ENCODE measurements at regions not wholly inside any gene's neighbourhood (a gene's known extent, or its start where the extent isn't known, plus 50 kb on each side); places are given as distances from the start of the nearest gene placed in this dataset.

- Histone ChIP-seq H2AFZ (no peak overlapping the region), H3K4me1 (no peaks in the 10 kb centered on the region), H3K27me3 (ENCODE audit: control insufficient read depth, insufficient read depth, low read length) (no peaks in the 10 kb centered on the region), H3K79me2 (no peaks in the 10 kb centered on the region), H3K9me3 (ENCODE audit: control insufficient read depth, low read length) (no peaks in the 10 kb centered on the region), H3K27ac (no peak overlapping the region), H3K4me2 (ENCODE audit: low read length) (no peak overlapping the region), H3K4me3 (ENCODE audit: low read depth, low read length) (no peak overlapping the region), H3K9ac (no peak overlapping the region), H3K36me3 (ENCODE audit: control insufficient read depth, insufficient read depth, low read length) (no peaks in the 10 kb centered on the region)
- no peak for TF ChIP-seq CTCF (IDR thresholded peaks at IDR 0.05)
Observed at GRCh38 chr18:67961701-67962440, 445.4 kb upstream of the DSEL start.

- no peak for TF ChIP-seq CTCF (IDR thresholded peaks at IDR 0.05)
- H3K4me3 ChIP-seq (ENCODE audit: low read depth, low read length): no peak overlapping the region
- no peaks in the 10 kb centered on the region for H3K27me3 ChIP-seq (ENCODE audit: control insufficient read depth, insufficient read depth, low read length)
- H3K4me1 ChIP-seq: no peaks in the 10 kb centered on the region
- no peak overlapping the region for H3K9ac ChIP-seq
- H3K9me3 ChIP-seq (ENCODE audit: control insufficient read depth, low read length): no peaks in the 10 kb centered on the region
- no peaks in the 10 kb centered on the region for H3K79me2 ChIP-seq
- no peaks in the 10 kb centered on the region for H3K36me3 ChIP-seq (ENCODE audit: control insufficient read depth, insufficient read depth, low read length)
- no peak overlapping the region for H3K27ac ChIP-seq
- no peak overlapping the region for H2AFZ ChIP-seq
- no peak overlapping the region for H3K4me2 ChIP-seq (ENCODE audit: low read length)
Observed at GRCh38 chr18:67957684-67958083, 441.2 kb upstream of the DSEL start.

GRCh38 chr18:67954594-67954993 is 438.1 kb upstream of the DSEL start:
- Histone ChIP-seq H3K27ac (no peak overlapping the region), H3K4me1 (no peaks in the 10 kb centered on the region), H3K9me3 (ENCODE audit: control insufficient read depth, low read length) (no peaks in the 10 kb centered on the region), H2AFZ (no peak overlapping the region), H3K9ac (no peak overlapping the region), H3K4me3 (ENCODE audit: low read depth, low read length) (no peak overlapping the region), H3K36me3 (ENCODE audit: control insufficient read depth, insufficient read depth, low read length) (no peaks in the 10 kb centered on the region), H3K4me2 (ENCODE audit: low read length) (no peak overlapping the region), H3K79me2 (no peaks in the 10 kb centered on the region), H3K27me3 (ENCODE audit: control insufficient read depth, insufficient read depth, low read length) (no peaks in the 10 kb centered on the region)
- TF ChIP-seq CTCF (IDR thresholded peaks at IDR 0.05): no peak

GRCh38 chr18:67951137-67951536 is 434.6 kb upstream of the DSEL start:
- TF ChIP-seq CTCF (IDR thresholded peaks at IDR 0.05): no peak
- Histone ChIP-seq H3K9me3 (ENCODE audit: control insufficient read depth, low read length) (no peaks in the 10 kb centered on the region), H3K27me3 (ENCODE audit: control insufficient read depth, insufficient read depth, low read length) (no peaks in the 10 kb centered on the region), H3K79me2 (no peaks in the 10 kb centered on the region), H3K4me2 (ENCODE audit: low read length) (no peak overlapping the region), H3K4me1 (no peaks in the 10 kb centered on the region), H3K36me3 (ENCODE audit: control insufficient read depth, insufficient read depth, low read length) (no peaks in the 10 kb centered on the region), H3K4me3 (ENCODE audit: low read depth, low read length) (no peak overlapping the region), H3K27ac (no peak overlapping the region), H2AFZ (no peak overlapping the region), H3K9ac (no peak overlapping the region)

GRCh38 chr18:67938660-67939059 is 422.1 kb upstream of the DSEL start:
- no peak overlapping the region for H3K4me2 ChIP-seq (ENCODE audit: low read length)
- no peaks in the 10 kb centered on the region for H3K36me3 ChIP-seq (ENCODE audit: control insufficient read depth, insufficient read depth, low read length)
- no peak overlapping the region for H3K9ac ChIP-seq
- H3K27ac ChIP-seq: no peak overlapping the region
- H3K9me3 ChIP-seq (ENCODE audit: control insufficient read depth, low read length): no peaks in the 10 kb centered on the region
- no peak overlapping the region for H2AFZ ChIP-seq
- H3K27me3 ChIP-seq (ENCODE audit: control insufficient read depth, insufficient read depth, low read length): no peaks in the 10 kb centered on the region
- no peak overlapping the region for H3K4me3 ChIP-seq (ENCODE audit: low read depth, low read length)
- H3K79me2 ChIP-seq: no peaks in the 10 kb centered on the region
- TF ChIP-seq CTCF (IDR thresholded peaks at IDR 0.05): no peak
- no peaks in the 10 kb centered on the region for H3K4me1 ChIP-seq

Measured in parathyroid adenoma (tissue), 2 donors.